H1 (cell line): ENCODE measurements at regions not wholly inside any gene's neighbourhood (a gene's known extent, or its start where the extent isn't known, plus 50 kb on each side); places are given as distances from the start of the nearest gene placed in this dataset.

Source experiments
- CTCF ChIA-PET: fragments of 300-600 bp; sonication (Branson Sonifier 250); formaldehyde crosslinking; loops from one replicate; lab custom pipeline; 2021; ENCODE audit not compliant: partially characterized antibody; lab: Charles Lee
- POLR2A ChIA-PET: fragments of 300-600 bp; sonication (Branson Sonifier 250); formaldehyde crosslinking; loops from one replicate; lab custom pipeline; 2021; ENCODE audit warnings: inconsistent platforms; ENCODE audit not compliant: partially characterized antibody; lab: Charles Lee
- DNase-seq, 2 experiments: peaks; one replicate each; pipeline versions ENCODE4 v3.0.0 to v3.0.0-alpha.2; 2010 to 2022; ENCODE audit warnings: low spot score in 2 of 2, low read depth in 1 of 2, mixed read lengths in 1 of 2
- FAIRE-seq: peaks from 2 replicates; lab custom pipeline; 2011; peaks lifted over from hg19 to GRCh38; lab: Jason Lieb, UNC
- H2AFZ ChIP-seq: 2 replicates; pipeline ENCODE4 v1.8.1; 2012; ENCODE audit warnings: low read length, inconsistent platforms
- H2AK5ac ChIP-seq: 2 replicates; pipeline ENCODE4 v1.6.1; 2013; ENCODE audit warnings: low read depth, low read length
- H2BK120ac ChIP-seq: replicated peaks from 2 replicates; pipeline ENCODE3; 2013; ENCODE audit warnings: low read depth, low read length, inconsistent platforms
- H2BK12ac ChIP-seq: 2 replicates; pipeline ENCODE4 v1.6.1; 2013; ENCODE audit warnings: low read depth, low read length
- H2BK15ac ChIP-seq: 2 replicates; pipeline ENCODE4 v1.6.1; 2013; ENCODE audit warnings: low read length
- H2BK20ac ChIP-seq: 2 replicates; pipeline ENCODE4 v1.6.1; 2013; ENCODE audit warnings: low read length
- H2BK5ac ChIP-seq: 2 replicates; pipeline ENCODE4 v1.6.1; 2013; ENCODE audit warnings: low read depth, low read length
- H3K14ac ChIP-seq: 2 replicates; pipeline ENCODE4 v1.6.1; 2013; ENCODE audit warnings: inconsistent platforms; ENCODE audit not compliant: insufficient read length
- H3K18ac ChIP-seq: 2 replicates; pipeline ENCODE4 v1.6.1; 2013; ENCODE audit warnings: low read length; ENCODE audit errors: extremely low read depth
- H3K23ac ChIP-seq: 2 replicates; pipeline ENCODE4 v1.6.1; 2013; ENCODE audit warnings: inconsistent platforms; ENCODE audit not compliant: insufficient read length
- H3K23me2 ChIP-seq: 2 replicates; pipeline ENCODE4 v1.6.1; 2013; ENCODE audit warnings: low read depth, low read length
- H3K27ac ChIP-seq: 2 replicates; pipeline ENCODE4 v1.6.1; 2011; ENCODE audit warnings: low read depth, low read length, inconsistent platforms
- H3K27me3 ChIP-seq, 4 experiments: replicated peaks in 1 of 4; 1 replicate in 1 of 4; 2 replicates in 3 of 4; pipeline versions ENCODE4 v1.6.1 to v1.8.1; 2011 to 2013; ENCODE audit warnings: low read length in 3 of 4, mild to moderate bottlenecking in 3 of 4, inconsistent platforms in 2 of 4, mixed read lengths in 2 of 4, moderate library complexity in 1 of 4; ENCODE audit not compliant: control insufficient read depth in 3 of 4, insufficient read depth in 3 of 4; ENCODE audit errors: extremely low read depth in 1 of 4
- H3K36me3 ChIP-seq, 4 experiments: 2 replicates each; pipeline versions ENCODE4 v1.6.1 to v1.8.1; 2011 to 2013; ENCODE audit warnings: mild to moderate bottlenecking in 4 of 4, low read length in 3 of 4, moderate library complexity in 2 of 4, control low read depth in 1 of 4, inconsistent platforms in 1 of 4; ENCODE audit not compliant: insufficient read depth in 4 of 4, control insufficient read depth in 2 of 4
- H3K4ac ChIP-seq: replicated peaks from 2 replicates; pipeline ENCODE3; 2013; ENCODE audit warnings: low read length, low read depth, mixed read lengths, inconsistent platforms; ENCODE audit not compliant: insufficient read length
- H3K4me1 ChIP-seq, 4 experiments: replicated peaks in 1 of 4; 1 replicate in 1 of 4; 2 replicates in 3 of 4; pipeline versions ENCODE4 v1.6.1 to v1.8.1; 2011 to 2013; ENCODE audit warnings: low read length in 3 of 4, inconsistent platforms in 2 of 4, mixed read lengths in 1 of 4; ENCODE audit not compliant: insufficient read depth in 4 of 4, control insufficient read depth in 3 of 4
- H3K4me2 ChIP-seq, 2 experiments: 2 replicates each; pipeline versions ENCODE4 v1.6.1 to v1.8.1; 2011 to 2013; ENCODE audit warnings: low read depth in 2 of 2, low read length in 2 of 2, control low read depth in 1 of 2, inconsistent platforms in 1 of 2, mild to moderate bottlenecking in 1 of 2; ENCODE audit not compliant: insufficient read depth in 1 of 2
- H3K4me3 ChIP-seq, 4 experiments: fragments of 200-600, 300-600 bp in 1 of 4; sonication (generic), shearing (Covaris generic), sonication (Bioruptor Twin) in 1 of 4; 2 replicates each; pipeline versions ENCODE4 v1.5.1 to v1.8.1; 2011 to 2016; ENCODE audit warnings: low read length in 4 of 4, low read depth in 3 of 4, control low read depth in 2 of 4, inconsistent platforms in 2 of 4, mild to moderate bottlenecking in 2 of 4, mixed read lengths in 1 of 4, moderate library complexity in 1 of 4; ENCODE audit not compliant: insufficient read depth in 2 of 4; ENCODE audit errors: extremely low read depth in 1 of 4
- H3K56ac ChIP-seq: replicated peaks from 2 replicates; pipeline ENCODE3; 2013; ENCODE audit warnings: low read depth, mild to moderate bottlenecking, mixed read lengths, low read length, inconsistent platforms; ENCODE audit not compliant: insufficient read length
- H3K79me1 ChIP-seq: 2 replicates; pipeline ENCODE4 v1.6.1; 2013; ENCODE audit warnings: low read depth, low read length, control low read depth
- H3K79me2 ChIP-seq, 2 experiments: 2 replicates each; pipeline versions ENCODE4 v1.6.1 to v1.8.1; 2012 to 2013; ENCODE audit warnings: low read length in 2 of 2, mild to moderate bottlenecking in 2 of 2, inconsistent platforms in 1 of 2; ENCODE audit not compliant: insufficient read depth in 2 of 2, control insufficient read depth in 1 of 2
- H3K9ac ChIP-seq, 4 experiments: replicated peaks in 1 of 4; 1 replicate in 1 of 4; 2 replicates in 3 of 4; pipeline versions ENCODE4 v1.6.1 to v1.8.1; 2011 to 2013; ENCODE audit warnings: low read depth in 3 of 4, low read length in 3 of 4, control low read depth in 2 of 4, mild to moderate bottlenecking in 2 of 4, moderate library complexity in 2 of 4, inconsistent platforms in 1 of 4; ENCODE audit errors: extremely low read depth in 1 of 4
- H3K9me3 ChIP-seq, 2 experiments: 2 replicates each; pipeline versions ENCODE4 v1.6.1 to v1.8.1; 2012 to 2013; ENCODE audit warnings: mild to moderate bottlenecking in 2 of 2, moderate library complexity in 2 of 2, control low read depth in 1 of 2, inconsistent platforms in 1 of 2, low read depth in 1 of 2, low read length in 1 of 2, mixed read lengths in 1 of 2; ENCODE audit not compliant: insufficient read depth in 2 of 2
- H4K20me1 ChIP-seq, 2 experiments: replicated peaks in 1 of 2; 2 replicates each; pipeline versions ENCODE3 to v1.8.1; 2011 to 2013; ENCODE audit warnings: inconsistent platforms in 2 of 2, low read length in 2 of 2, mild to moderate bottlenecking in 1 of 2; ENCODE audit not compliant: insufficient read depth in 2 of 2, control insufficient read depth in 1 of 2
- H4K5ac ChIP-seq: 2 replicates; pipeline ENCODE4 v1.6.1; 2013; ENCODE audit warnings: low read length, low read depth, mixed read lengths, inconsistent platforms; ENCODE audit not compliant: insufficient read length
- H4K8ac ChIP-seq: 2 replicates; pipeline ENCODE4 v1.8.0; 2013; ENCODE audit warnings: mild to moderate bottlenecking, moderate library complexity, low read length, inconsistent platforms; ENCODE audit not compliant: insufficient read depth; ENCODE audit errors: extremely low read depth
- H4K91ac ChIP-seq: replicated peaks from 2 replicates; pipeline ENCODE3; 2013; ENCODE audit warnings: low read length, mixed read lengths, inconsistent platforms; ENCODE audit not compliant: insufficient read length
- BACH1 ChIP-seq: IDR thresholded peaks from 2 replicates; pipeline ENCODE4 v1.6.1; 2012; ENCODE audit warnings: low read length, improper control_type of control experiment
- CBX8 ChIP-seq: fragments of 300-800, 300-1000 bp; sonication (generic); IDR thresholded peaks from 2 replicates; pipeline ENCODE4 v1.7.1; 2016; ENCODE audit warnings: low read depth, low read length, borderline replicate concordance
- EGR1 ChIP-seq: IDR thresholded peaks from 2 replicates; pipeline ENCODE4 v1.6.1; 2011; ENCODE audit warnings: low read depth, low read length, borderline replicate concordance
- SP2 ChIP-seq: IDR thresholded peaks from 2 replicates; pipeline ENCODE4 v1.6.1; 2012; ENCODE audit warnings: mild to moderate bottlenecking, low read length, inconsistent platforms
- whole genome bisulfite sequencing, 2 experiments: shearing (Covaris generic) in 1 of 2; methylation state at CpG; one replicate each; pipeline versions ENCODE4 v1.1.6 to v1.1.7; 2013 to 2015; ENCODE audit warnings: low lambda C conversion rate in 2 of 2, mixed read lengths in 2 of 2, inconsistent platforms in 1 of 2, low coverage in 1 of 2, missing lambda C conversion rate in 1 of 2; ENCODE audit not compliant: insufficient replicate concordance in 2 of 2, insufficient coverage in 1 of 2, insufficient read length in 1 of 2; ENCODE audit errors: extremely low coverage in 1 of 2, missing lambda C conversion rate in 1 of 2; 5-methylcytosine and 5-hydroxymethylcytosine counted together

DNA sequence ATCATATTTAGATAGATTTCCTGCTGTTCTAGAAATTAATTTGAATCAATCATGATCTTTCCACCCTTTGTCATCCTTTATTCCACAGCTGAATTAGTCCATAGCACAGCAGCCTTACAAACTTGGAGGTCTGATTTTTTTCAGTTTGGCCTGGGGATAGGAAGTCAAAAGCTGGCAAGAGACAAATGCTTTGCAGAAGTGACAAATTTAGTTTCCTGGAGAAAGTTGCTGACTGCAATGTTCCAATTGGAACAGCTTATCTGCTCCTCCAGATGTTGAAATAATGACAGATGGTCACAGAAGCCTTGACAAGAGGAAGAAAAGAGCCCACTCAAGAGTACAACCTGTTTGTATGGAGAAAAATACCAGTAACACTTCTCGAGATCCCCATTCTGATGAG, 1276.1 kb upstream of the CDH8 start:
- Histone ChIP-seq H4K91ac (no peak overlapping the region), H3K9ac (no peak overlapping the region), H3K14ac (no peak overlapping the region), H3K36me3 (no peaks in the 10 kb centered on the region), H3K4ac (no peak overlapping the region), H2BK15ac (no peak overlapping the region), H2AFZ (peak overlapping the region; percentile 70; the same call in 1 of the 2 replicates), H3K27me3 (no peaks in the 10 kb centered on the region), H3K4me3 (no peak overlapping the region), H2BK5ac (no peak overlapping the region), H4K20me1 (no peaks in the 10 kb centered on the region), H2AK5ac (no peak overlapping the region), H3K4me2 (no peak overlapping the region), H3K9me3 (no peaks in the 10 kb centered on the region), H3K27ac (no peak overlapping the region), H3K56ac (no peak overlapping the region), H3K4me1 (no peaks in the 10 kb centered on the region), H3K23ac (no peak overlapping the region), H4K8ac (no peak overlapping the region), H4K5ac (no peak overlapping the region), H3K79me1 (no peaks in the 10 kb centered on the region), H2BK12ac (no peak overlapping the region), H3K23me2 (no peaks in the 10 kb centered on the region), H3K18ac (no peak overlapping the region), H2BK20ac (no peak overlapping the region), H2BK120ac (no peak overlapping the region), H3K79me2 (no peaks in the 10 kb centered on the region)
- WGBS, 2 experiments: 92% methylated on average over 1 of the region's 1 CpG; no CpG with 5 or more reads in 1 of the 2 experiments
- ChIA-PET CTCF (no interaction called here), POLR2A (no interaction called here)
- no peak for FAIRE-seq
- no peak for DNase-seq
- no peak for TF ChIP-seq EGR1
- TF ChIP-seq BACH1: no peak
- no peak for TF ChIP-seq CBX8
- TF ChIP-seq SP2: no peak
